Stimulated activated memory B cell treated with anti-CD40 and anti-IgM and Interleukin-4, amounts not matched to agents 10 μg/mL and 1 μg/mL and 100 μg/mL, for 72 hours (primary cell): ENCODE measurements at regions not wholly inside any gene's neighbourhood (a gene's known extent, or its start where the extent isn't known, plus 50 kb on each side); places are given as distances from the start of the nearest gene placed in this dataset.

Experiments used
- ATAC-seq: fragments of 150-1000 bp; cut with Tn5 transposase; 2 replicates; pipeline ENCODE4 v1.10.0; 2021
- H3K27ac Mint-ChIP-seq: one replicate; pipeline ENCODE4 v1.8.0; 2022; ENCODE audit warnings: mild to moderate bottlenecking, mixed read lengths
- H3K27me3 Mint-ChIP-seq: one replicate; pipeline ENCODE4 v1.8.0; 2022; ENCODE audit warnings: mixed read lengths
- H3K36me3 Mint-ChIP-seq: one replicate; pipeline ENCODE4 v1.8.0; 2022; ENCODE audit warnings: mixed read lengths
- H3K4me1 Mint-ChIP-seq: one replicate; pipeline ENCODE4 v1.8.0; 2022; ENCODE audit warnings: mixed read lengths
- H3K4me3 Mint-ChIP-seq: one replicate; pipeline ENCODE4 v1.8.0; 2022; ENCODE audit warnings: mild to moderate bottlenecking, moderate library complexity, mixed read lengths
- H3K9me3 Mint-ChIP-seq: one replicate; pipeline ENCODE4 v1.8.0; 2022; ENCODE audit warnings: mixed read lengths

GRCh38 chr1:209384710-209385550 lies 198.6 kb upstream of the CAMK1G start:
- ATAC-seq: no peak
- no peaks in the 10 kb centered on the region for H3K4me1 Mint-ChIP-seq
- no peaks in the 10 kb centered on the region for H3K36me3 Mint-ChIP-seq
- H3K4me3 Mint-ChIP-seq: no peak overlapping the region
- no peak overlapping the region for H3K27ac Mint-ChIP-seq
- H3K27me3 Mint-ChIP-seq: peaks cover 12% of the 10 kb centered on the region
- H3K9me3 Mint-ChIP-seq: peaks cover 2% of the 10 kb centered on the region

- H3K27me3 Mint-ChIP-seq: peaks cover 12% of the 10 kb centered on the region
- no peaks in the 10 kb centered on the region for H3K36me3 Mint-ChIP-seq
- H3K9me3 Mint-ChIP-seq: peaks cover 2% of the 10 kb centered on the region
- H3K4me1 Mint-ChIP-seq: no peaks in the 10 kb centered on the region
- H3K27ac Mint-ChIP-seq: no peak overlapping the region
- no peak overlapping the region for H3K4me3 Mint-ChIP-seq
- ATAC-seq: no peak
These were observed 197.4 kb upstream of the CAMK1G start for GRCh38 chr1:209386156-209386555.

DNA sequence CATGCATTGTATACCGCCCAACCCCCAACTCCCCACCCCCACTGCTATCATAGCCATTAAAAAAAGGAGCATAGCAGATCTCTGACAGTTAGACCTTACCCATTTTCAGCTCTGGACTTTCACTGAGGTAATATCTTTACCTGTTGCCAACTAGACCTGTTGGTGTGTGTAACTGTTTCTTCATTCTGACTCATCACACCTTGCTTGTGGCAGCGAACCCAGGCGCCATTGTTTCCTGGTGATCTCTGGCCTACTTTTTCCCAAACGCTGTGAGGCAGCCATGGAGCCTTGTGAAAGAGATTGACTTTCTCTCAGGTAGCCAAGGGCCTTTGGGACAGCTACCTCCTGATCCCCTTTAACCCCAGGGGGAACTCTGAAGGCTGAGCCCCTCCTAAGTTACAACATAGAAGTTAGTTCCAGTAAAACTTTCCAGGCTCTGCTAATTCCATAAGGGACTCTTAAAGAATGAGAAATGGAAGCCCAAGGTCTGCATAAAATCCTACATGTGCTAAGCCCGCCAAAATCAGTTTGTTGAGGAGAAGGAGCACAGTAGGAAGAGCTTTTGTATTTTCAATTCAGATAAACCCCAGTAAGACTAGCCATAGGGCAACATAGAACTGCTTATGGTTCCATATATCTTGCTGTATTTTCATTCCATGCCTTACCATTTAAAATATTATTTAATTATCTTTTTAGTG lies 196.1 kb upstream of the CAMK1G start:
- no peak overlapping the region for H3K4me3 Mint-ChIP-seq
- H3K4me1 Mint-ChIP-seq: no peaks in the 10 kb centered on the region
- no peaks in the 10 kb centered on the region for H3K36me3 Mint-ChIP-seq
- ATAC-seq: no peak
- peaks cover 2% of the 10 kb centered on the region for H3K9me3 Mint-ChIP-seq
- H3K27ac Mint-ChIP-seq: no peak overlapping the region
- H3K27me3 Mint-ChIP-seq: peaks cover 12% of the 10 kb centered on the region

- Mint-ChIP-seq H3K4me3 (no peak overlapping the region), H3K27ac (no peak overlapping the region), H3K4me1 (no peaks in the 10 kb centered on the region), H3K36me3 (no peaks in the 10 kb centered on the region), H3K27me3 (peaks cover 12% of the 10 kb centered on the region), H3K9me3 (peaks cover 2% of the 10 kb centered on the region)
- no peak for ATAC-seq
These were observed 195.6 kb upstream of the CAMK1G start for GRCh38 chr1:209387969-209388329.

- Mint-ChIP-seq H3K27me3 (peaks cover 12% of the 10 kb centered on the region), H3K36me3 (no peaks in the 10 kb centered on the region), H3K9me3 (peaks cover 2% of the 10 kb centered on the region), H3K4me1 (no peaks in the 10 kb centered on the region), H3K27ac (no peak overlapping the region), H3K4me3 (no peak overlapping the region)
- ATAC-seq: no peak
These were observed 195.2 kb upstream of the CAMK1G start for GRCh38 chr1:209388358-209388757.

DNA sequence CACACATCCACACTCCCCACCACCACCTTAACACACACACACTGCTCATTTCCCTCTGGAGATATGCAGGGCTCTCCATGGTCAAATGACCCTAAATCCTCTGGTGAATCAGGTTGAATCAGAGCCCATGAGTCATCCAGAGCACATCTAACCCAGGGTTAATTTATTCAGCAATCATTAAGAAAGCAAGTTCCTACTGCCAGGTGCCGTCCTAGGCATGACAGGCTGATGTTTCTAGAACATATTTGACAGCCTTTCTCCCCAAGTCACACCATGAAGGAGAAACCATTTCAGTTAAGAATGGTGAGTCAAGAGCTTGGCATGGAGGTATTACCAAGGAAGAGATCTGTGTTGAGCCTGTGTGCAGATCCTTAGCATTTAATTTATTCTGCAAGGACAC lies 194.3 kb upstream of the CAMK1G start:
- Mint-ChIP-seq H3K27ac (no peak overlapping the region), H3K36me3 (no peaks in the 10 kb centered on the region), H3K4me3 (no peak overlapping the region), H3K27me3 (peaks cover 12% of the 10 kb centered on the region), H3K9me3 (peaks cover 2% of the 10 kb centered on the region), H3K4me1 (no peaks in the 10 kb centered on the region)
- ATAC-seq: no peak

- Mint-ChIP-seq H3K27ac (no peak overlapping the region), H3K4me1 (no peaks in the 10 kb centered on the region), H3K9me3 (peaks cover 2% of the 10 kb centered on the region), H3K4me3 (no peak overlapping the region), H3K36me3 (no peaks in the 10 kb centered on the region), H3K27me3 (peaks cover 12% of the 10 kb centered on the region)
- ATAC-seq: no peak
These were observed 193.5 kb upstream of the CAMK1G start for GRCh38 chr1:209389975-209390374.

DNA sequence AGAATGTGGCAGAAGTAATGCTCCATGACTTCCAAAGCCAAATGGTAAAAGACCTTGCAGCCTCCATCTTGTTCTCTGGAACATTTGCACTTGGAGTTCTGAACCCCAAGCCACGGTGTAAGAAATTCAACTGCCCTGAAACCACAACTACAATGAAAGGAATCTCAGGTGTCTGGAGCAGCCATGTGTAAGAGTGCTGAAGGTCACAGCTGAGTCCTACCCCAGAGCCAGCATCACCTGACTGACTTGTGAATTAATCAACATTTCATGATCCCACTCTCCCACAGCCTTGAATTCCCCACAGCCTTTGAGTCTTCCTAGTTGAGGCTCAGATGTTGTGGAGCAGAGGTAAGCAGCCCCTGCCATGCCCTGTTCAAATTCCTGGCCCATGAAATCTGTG lies 192.8 kb upstream of the CAMK1G start:
- H3K27ac Mint-ChIP-seq: no peak overlapping the region
- no peak for ATAC-seq
- peaks cover 2% of the 10 kb centered on the region for H3K9me3 Mint-ChIP-seq
- H3K4me1 Mint-ChIP-seq: no peaks in the 10 kb centered on the region
- peaks cover 12% of the 10 kb centered on the region for H3K27me3 Mint-ChIP-seq
- no peak overlapping the region for H3K4me3 Mint-ChIP-seq
- H3K36me3 Mint-ChIP-seq: no peaks in the 10 kb centered on the region

DNA sequence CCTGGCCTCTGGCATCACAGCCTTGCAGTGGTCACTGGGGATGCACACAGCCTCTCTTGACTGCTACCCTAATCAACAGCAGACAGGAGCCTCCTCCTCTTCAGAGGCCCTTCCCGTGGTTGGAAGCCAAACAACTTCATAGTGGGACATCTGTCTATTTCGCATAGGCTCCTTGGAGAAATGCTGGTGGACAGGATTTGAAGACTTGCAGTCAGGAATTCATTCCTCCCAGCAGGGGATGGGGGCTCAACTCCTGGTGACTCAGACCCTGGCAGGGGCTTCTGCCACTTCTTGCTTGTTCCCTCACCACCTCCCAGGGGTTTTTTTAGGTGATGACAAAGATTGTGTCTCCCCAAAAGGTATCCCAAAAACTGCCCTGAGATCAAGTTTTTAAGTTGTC lies 191.7 kb upstream of the CAMK1G start:
- no peaks in the 10 kb centered on the region for H3K36me3 Mint-ChIP-seq
- no peaks in the 10 kb centered on the region for H3K4me1 Mint-ChIP-seq
- peaks cover 12% of the 10 kb centered on the region for H3K27me3 Mint-ChIP-seq
- ATAC-seq: no peak
- no peak overlapping the region for H3K27ac Mint-ChIP-seq
- no peak overlapping the region for H3K4me3 Mint-ChIP-seq
- peaks cover 2% of the 10 kb centered on the region for H3K9me3 Mint-ChIP-seq

- Mint-ChIP-seq H3K9me3 (no peaks in the 10 kb centered on the region), H3K4me1 (no peaks in the 10 kb centered on the region), H3K36me3 (no peaks in the 10 kb centered on the region), H3K27me3 (no peaks in the 10 kb centered on the region), H3K27ac (no peak overlapping the region), H3K4me3 (no peak overlapping the region)
- no peak for ATAC-seq
These were observed 188.3 kb upstream of the CAMK1G start for GRCh38 chr1:209395169-209395568.

DNA sequence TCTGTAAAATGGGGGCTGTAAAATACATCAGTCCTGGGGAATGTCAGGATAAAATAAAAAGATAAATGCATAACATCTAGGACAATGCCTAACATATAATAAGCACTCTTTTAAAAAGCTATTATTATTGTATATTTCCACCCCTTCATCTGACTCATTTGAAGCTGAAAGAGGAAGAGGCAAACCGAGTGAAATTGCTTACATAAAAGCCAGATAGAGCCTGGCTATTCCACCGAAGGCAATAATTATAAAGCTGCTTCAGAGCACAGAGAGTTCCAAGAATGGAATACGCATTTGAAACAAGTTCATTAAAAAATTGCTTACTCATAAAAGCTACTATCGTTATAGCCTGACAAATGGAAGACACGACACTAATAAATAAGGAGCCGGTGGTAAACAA lies 186.1 kb upstream of the CAMK1G start:
- Mint-ChIP-seq H3K27me3 (no peaks in the 10 kb centered on the region), H3K36me3 (no peaks in the 10 kb centered on the region), H3K4me1 (no peaks in the 10 kb centered on the region), H3K9me3 (no peaks in the 10 kb centered on the region), H3K4me3 (no peak overlapping the region), H3K27ac (no peak overlapping the region)
- no peak for ATAC-seq

- no peak overlapping the region for H3K27ac Mint-ChIP-seq
- no peak overlapping the region for H3K4me3 Mint-ChIP-seq
- no peaks in the 10 kb centered on the region for H3K36me3 Mint-ChIP-seq
- H3K4me1 Mint-ChIP-seq: no peaks in the 10 kb centered on the region
- ATAC-seq: no peak
- H3K27me3 Mint-ChIP-seq: no peaks in the 10 kb centered on the region
- no peaks in the 10 kb centered on the region for H3K9me3 Mint-ChIP-seq
These were observed 185.6 kb upstream of the CAMK1G start for GRCh38 chr1:209397910-209398309.

DNA sequence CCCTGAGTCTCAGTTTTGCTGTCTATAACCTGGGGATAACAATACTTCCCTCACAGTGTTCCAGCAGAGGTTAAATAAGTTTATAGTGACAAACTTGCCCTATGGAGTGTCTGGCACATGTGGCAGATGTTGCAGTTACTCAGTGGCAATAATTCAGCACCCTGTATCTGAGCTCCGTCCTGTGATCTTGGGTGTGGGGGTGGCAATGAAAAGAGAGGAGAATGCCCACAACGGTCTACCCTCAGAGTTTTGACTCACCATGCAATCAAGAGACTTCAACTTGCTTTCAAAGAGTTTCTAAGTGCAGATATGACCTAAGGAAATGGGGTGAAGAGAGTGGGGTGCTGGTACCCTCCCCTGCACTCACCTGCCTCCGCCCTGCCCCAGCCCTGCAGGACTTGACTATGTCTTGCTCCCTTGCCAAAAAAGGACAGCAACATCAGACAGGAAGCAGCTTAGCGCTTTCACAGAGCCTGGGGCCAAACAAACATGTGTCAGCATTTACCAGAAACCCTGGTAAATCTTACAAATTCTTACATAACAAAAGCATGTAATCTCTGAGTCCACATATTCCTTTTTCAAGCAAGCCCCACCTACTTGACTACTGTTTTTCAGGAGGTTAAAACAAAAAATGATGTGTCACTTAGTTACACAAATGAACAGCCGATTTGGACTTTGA lies 185.1 kb upstream of the CAMK1G start:
- no peaks in the 10 kb centered on the region for H3K27me3 Mint-ChIP-seq
- H3K4me1 Mint-ChIP-seq: no peaks in the 10 kb centered on the region
- no peak overlapping the region for H3K27ac Mint-ChIP-seq
- H3K4me3 Mint-ChIP-seq: no peak overlapping the region
- no peaks in the 10 kb centered on the region for H3K36me3 Mint-ChIP-seq
- ATAC-seq: no peak
- no peaks in the 10 kb centered on the region for H3K9me3 Mint-ChIP-seq

GRCh38 chr1:209399800-209400199 lies 183.7 kb upstream of the CAMK1G start:
- no peak overlapping the region for H3K4me3 Mint-ChIP-seq
- no peaks in the 10 kb centered on the region for H3K4me1 Mint-ChIP-seq
- H3K36me3 Mint-ChIP-seq: no peaks in the 10 kb centered on the region
- no peaks in the 10 kb centered on the region for H3K27me3 Mint-ChIP-seq
- no peak overlapping the region for H3K27ac Mint-ChIP-seq
- ATAC-seq: no peak
- H3K9me3 Mint-ChIP-seq: no peaks in the 10 kb centered on the region

DNA sequence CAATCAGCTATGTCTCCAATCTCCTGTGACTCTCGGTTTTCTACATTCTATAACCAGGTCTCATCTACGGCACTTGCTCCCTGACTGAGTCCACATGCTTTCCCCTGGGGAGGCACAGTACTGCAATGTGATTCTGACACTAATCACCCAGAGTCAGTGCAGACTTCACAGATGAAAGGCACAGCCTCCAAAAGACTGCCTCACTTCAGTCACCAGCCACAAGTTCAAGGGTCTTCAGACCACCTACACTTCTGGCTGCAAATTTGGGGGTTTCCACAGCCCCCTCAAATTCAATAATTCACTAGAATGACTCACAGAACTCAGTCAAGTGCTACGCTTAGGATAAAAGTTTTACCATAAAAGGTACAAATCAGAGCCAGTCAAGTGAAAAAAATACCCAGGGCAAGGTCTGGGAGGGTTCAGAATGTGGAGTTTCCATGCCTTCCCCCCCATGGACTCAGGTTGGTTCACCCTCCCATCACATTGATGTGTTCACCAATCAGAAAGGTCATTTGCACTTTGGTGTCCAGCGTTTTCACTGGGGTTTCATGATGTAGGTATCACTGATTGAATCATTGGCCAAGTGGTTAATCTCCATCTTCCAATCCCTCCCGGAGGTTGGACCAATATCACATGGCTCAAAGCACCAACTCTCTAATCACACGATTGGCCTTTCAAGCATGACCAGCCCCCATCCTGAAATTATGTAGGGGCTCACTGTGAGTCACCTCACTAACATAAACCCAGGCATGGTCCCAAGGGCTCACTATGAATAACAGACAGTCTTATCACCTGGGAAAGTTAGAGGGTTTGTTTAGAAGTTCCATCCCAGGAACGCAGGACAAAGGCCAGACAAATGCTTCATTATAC lies 182.9 kb upstream of the CAMK1G start:
- no peaks in the 10 kb centered on the region for H3K27me3 Mint-ChIP-seq
- no peaks in the 10 kb centered on the region for H3K9me3 Mint-ChIP-seq
- no peak overlapping the region for H3K4me3 Mint-ChIP-seq
- ATAC-seq: no peak
- no peaks in the 10 kb centered on the region for H3K4me1 Mint-ChIP-seq
- no peaks in the 10 kb centered on the region for H3K36me3 Mint-ChIP-seq
- no peak overlapping the region for H3K27ac Mint-ChIP-seq
